Endothelial cell (in vitro differentiated cells): ENCODE measurements at regions not wholly inside any gene's neighbourhood (a gene's known extent, or its start where the extent isn't known, plus 50 kb on each side); places are given as distances from the start of the nearest gene placed in this dataset.
A peak's percentile ranks its signal among the peaks of the same experiment; 100 is the strongest.

Experiments
- DNase-seq: peaks from one replicate; pipeline ENCODE4 v3.0.0; 2021; ENCODE audit warnings: low spot score
- H3K27ac Mint-ChIP-seq: one replicate; pipeline ENCODE4 v1.8.0; 2021; ENCODE audit warnings: mixed read lengths, inconsistent platforms; ENCODE audit not compliant: unreplicated experiment
- H3K27me3 Mint-ChIP-seq: one replicate; pipeline ENCODE4 v1.8.0; 2021; ENCODE audit warnings: mild to moderate bottlenecking, moderate library complexity, mixed read lengths, inconsistent platforms; ENCODE audit not compliant: unreplicated experiment
- H3K36me3 Mint-ChIP-seq: one replicate; pipeline ENCODE4 v1.8.0; 2021; ENCODE audit warnings: mild to moderate bottlenecking, low read depth, mixed read lengths, inconsistent platforms; ENCODE audit not compliant: unreplicated experiment
- H3K4me1 Mint-ChIP-seq: one replicate; pipeline ENCODE4 v1.8.0; 2021; ENCODE audit warnings: mild to moderate bottlenecking, mixed read lengths, inconsistent platforms; ENCODE audit not compliant: unreplicated experiment
- H3K4me3 Mint-ChIP-seq: one replicate; pipeline ENCODE4 v1.8.0; 2021; ENCODE audit warnings: mild to moderate bottlenecking, mixed read lengths, inconsistent platforms; ENCODE audit not compliant: unreplicated experiment
- H3K9me3 Mint-ChIP-seq: one replicate; pipeline ENCODE4 v1.8.0; 2021; ENCODE audit warnings: mixed read lengths, inconsistent platforms; ENCODE audit not compliant: unreplicated experiment
- CTCF ChIP-seq: fragments of 200-600 bp; sonication (generic); IDR thresholded peaks from one replicate; pipeline ENCODE4 v1.5.0; 2021; ENCODE audit warnings: antibody characterized with exemption; ENCODE audit not compliant: unreplicated experiment

- H3K27ac Mint-ChIP-seq = no peak overlapping the region
- TF ChIP-seq CTCF = no peak
- no peaks in the 10 kb centered on the region for H3K4me1 Mint-ChIP-seq
- no peaks in the 10 kb centered on the region for H3K27me3 Mint-ChIP-seq
- no peak overlapping the region for H3K4me3 Mint-ChIP-seq
- no peaks in the 10 kb centered on the region for H3K36me3 Mint-ChIP-seq
- no peak for DNase-seq
- no peaks in the 10 kb centered on the region for H3K9me3 Mint-ChIP-seq
These were observed 384.3 kb upstream of the EPHA6 start for GRCh38 chr3:96430079-96430478.

GRCh38 chr3:96434651-96435050, 379.7 kb upstream of the EPHA6 start:
- H3K4me1 Mint-ChIP-seq = no peaks in the 10 kb centered on the region

GRCh38 chr3:96449346-96449745, 365.0 kb upstream of the EPHA6 start:
- no peaks in the 10 kb centered on the region for H3K27me3 Mint-ChIP-seq
- peak overlapping the region; percentile 77 for H3K27ac Mint-ChIP-seq
- no peaks in the 10 kb centered on the region for H3K36me3 Mint-ChIP-seq
- no peak for DNase-seq
- peaks cover 8% of the 10 kb centered on the region for H3K4me1 Mint-ChIP-seq
- no peak for TF ChIP-seq CTCF
- H3K9me3 Mint-ChIP-seq = no peaks in the 10 kb centered on the region
- H3K4me3 Mint-ChIP-seq = no peak overlapping the region

More at GRCh38 chr3:96434651-96435050, 379.7 kb upstream of the EPHA6 start:
- no peak for TF ChIP-seq CTCF
- Mint-ChIP-seq H3K27me3 (no peaks in the 10 kb centered on the region), H3K9me3 (no peaks in the 10 kb centered on the region), H3K27ac (no peak overlapping the region), H3K4me3 (no peak overlapping the region), H3K36me3 (no peaks in the 10 kb centered on the region)
- DNase-seq = no peak

GRCh38 chr3:96449803-96450202, 364.6 kb upstream of the EPHA6 start:
- Mint-ChIP-seq H3K27ac (peak overlapping the region; percentile 77), H3K27me3 (no peaks in the 10 kb centered on the region), H3K36me3 (no peaks in the 10 kb centered on the region), H3K4me3 (no peak overlapping the region), H3K4me1 (peaks cover 8% of the 10 kb centered on the region), H3K9me3 (no peaks in the 10 kb centered on the region)
- TF ChIP-seq CTCF = no peak
- DNase-seq = no peak

GRCh38 chr3:96450699-96451098, 363.7 kb upstream of the EPHA6 start:
- H3K27ac Mint-ChIP-seq = no peak overlapping the region
- H3K36me3 Mint-ChIP-seq = no peaks in the 10 kb centered on the region
- no peaks in the 10 kb centered on the region for H3K9me3 Mint-ChIP-seq
- DNase-seq = no peak
- TF ChIP-seq CTCF = no peak
- H3K4me3 Mint-ChIP-seq = no peak overlapping the region
- peaks cover 8% of the 10 kb centered on the region for H3K4me1 Mint-ChIP-seq
- H3K27me3 Mint-ChIP-seq = no peaks in the 10 kb centered on the region
